Activated CD4-positive, CD25-positive, alpha-beta regulatory T cell treated with anti-CD3 and anti-CD28 coated beads, Interleukin-2, amount 50 U/mL, for 16 hours (primary cell): ENCODE measurements at regions not wholly inside any gene's neighbourhood (a gene's known extent, or its start where the extent isn't known, plus 50 kb on each side); places are given as distances from the start of the nearest gene placed in this dataset.
"Not testable (repeated sequence)": the region's sequence is repeated elsewhere in the genome, so short reads cannot be mapped to it uniquely, and the experiment has no call there.

ENCODE experiments used
- DNase-seq: peaks from one replicate; pipeline ENCODE4 v3.0.0-alpha.2; 2020; ENCODE audit warnings: low read depth, low spot score

- no peak for DNase-seq
These were observed 193.7 kb downstream of the OSTF1 start for GRCh38 chr9:75282047-75282446.

- DNase-seq: no peak
These were observed 201.0 kb downstream of the OSTF1 start for GRCh38 chr9:75289332-75289731.

DNA sequence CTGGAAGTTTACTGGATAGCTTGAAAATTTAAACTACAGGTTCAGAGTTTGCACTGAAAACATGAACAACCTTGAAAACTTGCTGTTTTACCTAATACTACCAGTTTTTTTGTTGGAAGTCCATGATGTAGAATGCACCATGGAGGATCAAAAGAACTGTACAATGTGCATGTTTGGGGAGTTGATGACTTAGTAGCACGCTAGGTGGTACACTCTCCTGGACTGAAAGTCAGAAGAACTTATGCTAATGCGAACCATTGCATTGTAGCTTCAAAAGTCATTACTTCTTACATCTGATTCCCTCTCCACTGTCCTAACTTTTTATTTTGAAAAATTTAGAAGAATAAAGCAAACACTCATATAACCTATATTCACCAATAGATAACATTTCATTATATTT lies 211.0 kb downstream of the OSTF1 start:
- no peak for DNase-seq

- DNase-seq: no peak
These were observed 245.3 kb downstream of the OSTF1 start for GRCh38 chr9:75333624-75334023.

GRCh38 chr9:75358846-75359245 lies 270.5 kb downstream of the OSTF1 start:
- no peak for DNase-seq

GRCh38 chr9:75359638-75360037 lies 271.3 kb downstream of the OSTF1 start:
- no peak for DNase-seq

DNA sequence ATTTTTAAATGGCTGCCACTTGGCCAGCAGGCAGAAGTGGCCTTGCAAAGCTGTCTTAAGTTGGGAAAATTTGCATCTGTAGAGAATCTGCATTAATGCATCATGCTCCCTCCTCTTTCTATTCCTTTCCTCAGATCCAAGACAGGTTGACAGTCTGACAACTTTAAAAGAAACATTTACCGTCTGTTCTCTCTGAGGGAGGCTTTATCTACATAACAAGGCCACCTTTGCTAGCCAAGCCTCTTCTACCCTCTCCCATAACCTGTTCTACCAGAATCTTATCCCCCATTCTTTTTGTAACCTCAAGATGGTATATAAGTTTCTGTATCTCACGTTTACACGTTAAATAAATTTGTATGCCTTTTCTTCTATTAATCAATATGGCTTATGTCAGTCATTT lies 271.9 kb downstream of the OSTF1 start:
- DNase-seq: no peak

DNA sequence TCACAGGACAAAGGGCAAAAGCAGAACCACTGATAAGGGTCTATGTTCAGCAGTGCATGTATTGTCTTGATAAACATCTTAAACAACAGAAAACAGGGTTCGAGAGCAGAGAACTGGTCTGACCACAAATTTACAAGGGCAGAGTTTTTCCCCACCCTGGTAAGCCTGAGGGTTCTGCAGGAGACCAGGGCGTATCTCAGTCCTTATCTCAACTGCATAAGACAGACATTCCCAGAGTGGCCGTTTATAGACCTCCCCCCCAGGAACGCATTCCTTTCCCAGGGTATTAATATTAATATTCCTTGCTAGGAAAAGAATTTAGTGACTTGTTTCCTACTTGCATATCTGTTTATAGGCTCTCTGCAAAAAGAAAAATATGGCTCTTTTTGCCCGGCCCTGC lies 274.1 kb downstream of the OSTF1 start:
- DNase-seq: not testable (repeated sequence)

GRCh38 chr9:75365196-75365595 lies 276.9 kb downstream of the OSTF1 start:
- no peak for DNase-seq

DNA sequence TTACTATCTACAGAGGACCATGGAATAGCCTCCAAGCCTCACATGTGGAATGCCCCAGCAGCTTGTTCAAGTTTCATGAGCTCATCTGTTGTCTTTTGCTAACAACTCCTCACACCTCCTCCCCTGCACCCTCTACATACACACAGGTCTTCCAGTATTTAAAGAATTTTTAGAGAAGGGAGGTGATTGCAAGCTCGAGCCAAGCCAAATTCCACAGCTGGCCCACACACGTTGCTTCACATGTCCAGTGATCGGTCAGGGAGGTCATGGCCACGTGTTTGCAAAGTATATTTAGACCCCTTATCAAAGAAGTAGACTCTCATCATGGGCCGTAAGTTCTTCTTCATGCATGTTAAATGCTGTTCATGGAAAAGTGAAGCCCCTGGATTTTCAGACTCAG lies 281.7 kb downstream of the OSTF1 start:
- no peak for DNase-seq

GRCh38 chr9:75372499-75373268 lies 284.4 kb downstream of the OSTF1 start:
- no peak for DNase-seq

DNA sequence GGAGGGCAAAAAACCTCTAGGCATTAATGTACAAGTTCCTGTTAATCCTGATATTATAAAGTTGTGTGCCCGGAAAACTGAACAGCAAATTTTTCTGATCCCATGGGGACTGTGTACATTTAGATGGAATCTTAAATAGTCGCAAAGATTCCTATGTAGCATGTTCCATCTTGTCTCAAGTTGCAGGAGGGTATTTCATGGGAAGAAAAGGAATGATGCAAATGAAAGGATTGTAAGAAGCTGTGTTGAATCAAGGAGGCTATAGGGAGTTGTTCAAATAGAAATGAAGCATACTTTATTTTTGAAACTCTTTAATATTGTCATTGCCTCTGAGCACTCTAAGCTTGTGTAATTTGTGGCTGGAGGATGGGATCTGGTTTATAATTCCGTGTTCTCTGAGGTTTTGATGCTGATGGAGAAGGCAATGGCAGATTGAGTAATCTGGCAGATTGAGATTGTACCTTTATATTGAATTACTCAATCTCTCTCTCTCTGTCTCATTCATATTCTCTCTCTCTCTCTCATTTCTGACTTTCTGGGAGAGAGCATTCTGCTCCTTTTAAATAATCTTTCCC lies 288.5 kb downstream of the OSTF1 start:
- DNase-seq: no peak

DNA sequence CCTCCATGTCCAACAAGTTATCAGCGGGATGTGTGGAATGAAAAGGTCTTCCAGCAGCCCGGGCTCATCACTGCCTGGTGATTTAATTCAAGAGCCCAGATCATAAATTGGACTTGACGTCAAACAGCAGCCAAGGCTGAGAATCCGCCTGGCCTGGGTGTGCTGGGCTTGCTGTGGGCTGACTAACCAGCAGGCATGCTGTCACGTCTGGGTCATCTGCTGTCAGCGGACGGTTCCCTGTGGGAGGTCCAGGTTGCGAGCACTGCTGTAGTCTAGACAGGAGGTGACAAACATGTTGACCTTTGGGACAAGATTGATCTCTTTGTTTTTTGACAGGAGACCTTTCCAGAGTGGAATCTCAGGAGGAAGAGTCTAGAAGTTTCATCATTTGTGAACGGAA lies 289.7 kb downstream of the OSTF1 start:
- no peak for DNase-seq

DNA sequence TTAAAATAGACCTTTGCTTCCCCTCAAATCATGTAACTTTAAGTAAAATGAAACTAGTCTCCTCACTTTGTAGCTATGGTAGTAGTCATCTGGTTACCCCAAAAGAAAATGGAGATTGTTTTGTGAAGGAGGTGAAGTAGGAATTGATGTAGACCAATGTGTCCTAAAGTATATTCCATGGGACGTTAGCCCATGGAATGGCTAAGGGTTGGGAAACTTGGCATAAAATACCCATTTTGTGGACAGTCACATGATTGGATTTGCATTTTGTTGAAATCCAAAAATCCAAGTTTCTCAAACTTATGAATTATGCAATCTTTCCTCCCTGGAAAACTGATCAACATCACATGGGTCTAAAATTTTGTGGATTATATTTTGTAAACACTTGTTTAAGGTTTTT lies 290.6 kb downstream of the OSTF1 start:
- DNase-seq: no peak

DNA sequence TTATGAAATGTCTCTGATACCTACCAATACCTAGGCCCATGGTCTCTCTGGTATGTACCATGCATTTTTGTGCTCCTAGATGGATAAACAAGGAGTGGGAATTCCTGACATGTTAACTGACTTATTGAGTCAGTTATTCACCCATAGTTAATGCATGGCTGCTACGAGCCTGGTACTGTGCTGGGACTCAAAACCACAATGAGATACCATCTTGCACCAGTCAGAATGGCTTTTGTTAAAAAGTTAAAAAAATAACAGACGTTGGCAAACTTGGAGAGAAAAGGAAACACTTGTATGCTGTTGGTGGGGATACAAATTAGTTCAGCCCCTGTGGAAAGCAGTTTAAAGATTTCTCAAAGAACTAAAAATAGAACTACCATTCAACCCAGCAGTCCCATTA lies 293.8 kb downstream of the OSTF1 start:
- no peak for DNase-seq

DNA sequence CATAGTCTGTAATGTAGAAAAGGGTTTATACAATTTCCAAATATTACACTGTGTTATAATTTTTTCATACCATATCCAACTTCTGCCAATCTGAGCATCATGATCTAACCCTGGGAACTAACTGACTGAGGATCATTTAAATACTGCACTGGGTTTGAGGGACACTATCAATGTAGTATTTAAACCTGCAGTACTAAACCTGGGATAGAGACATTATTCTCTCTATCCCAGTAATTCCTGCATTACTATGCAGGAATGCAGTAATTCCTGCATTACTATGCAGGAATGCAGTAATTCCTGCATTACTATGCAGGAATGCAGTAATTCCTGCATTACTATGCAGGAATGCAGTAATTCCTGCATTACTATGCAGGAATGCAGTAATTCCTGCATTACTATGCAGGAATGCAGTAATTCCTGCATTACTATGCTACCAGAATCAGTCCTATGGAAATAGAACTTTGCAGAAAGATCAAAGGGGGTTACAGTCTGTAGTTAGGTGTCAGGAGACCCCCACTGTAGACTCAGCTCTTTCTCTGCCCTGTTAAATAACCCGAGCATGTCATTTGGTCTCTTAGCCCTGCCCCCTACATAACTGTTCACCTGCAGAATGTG lies 295.2 kb downstream of the OSTF1 start:
- not testable (repeated sequence) for DNase-seq

DNA sequence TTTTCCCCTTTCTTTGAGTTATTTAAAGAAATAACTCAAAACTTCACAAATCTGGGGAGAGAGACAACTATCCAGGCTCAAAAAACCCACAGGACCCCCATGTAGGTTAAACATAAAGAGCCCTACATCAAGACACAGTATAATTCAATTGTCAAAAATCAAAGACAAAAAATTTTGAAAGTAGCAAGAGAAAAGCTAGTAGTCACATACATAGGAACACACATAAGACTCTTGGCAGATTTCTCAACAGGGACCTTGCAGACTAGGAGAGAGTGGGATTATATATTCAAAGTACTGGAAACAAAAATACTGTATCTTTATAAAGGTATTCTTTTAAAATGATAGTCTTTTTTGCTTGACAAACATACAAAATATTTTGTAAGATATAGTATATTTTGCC lies 296.9 kb downstream of the OSTF1 start:
- no peak for DNase-seq

DNA sequence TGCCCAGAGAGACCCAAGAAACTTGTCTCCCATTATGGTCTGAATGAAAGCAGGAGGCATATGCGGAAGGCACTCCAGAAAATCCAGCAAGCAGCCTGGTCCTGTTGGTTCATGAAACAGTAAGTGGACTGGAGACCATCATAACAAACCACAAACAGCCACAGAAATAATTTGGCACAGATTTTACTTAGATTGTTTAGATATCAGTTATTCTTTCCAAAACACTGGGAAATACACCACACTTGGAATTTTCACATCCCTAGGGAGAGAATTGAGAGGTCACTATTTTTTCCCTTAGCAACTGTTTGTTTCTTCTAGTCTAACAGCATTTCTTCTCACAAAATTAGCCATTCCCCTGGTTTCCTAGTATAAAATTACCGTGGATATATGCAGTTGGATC lies 300.8 kb downstream of the OSTF1 start:
- DNase-seq: no peak

GRCh38 chr9:75390951-75391350 lies 302.6 kb downstream of the OSTF1 start:
- no peak for DNase-seq

DNA sequence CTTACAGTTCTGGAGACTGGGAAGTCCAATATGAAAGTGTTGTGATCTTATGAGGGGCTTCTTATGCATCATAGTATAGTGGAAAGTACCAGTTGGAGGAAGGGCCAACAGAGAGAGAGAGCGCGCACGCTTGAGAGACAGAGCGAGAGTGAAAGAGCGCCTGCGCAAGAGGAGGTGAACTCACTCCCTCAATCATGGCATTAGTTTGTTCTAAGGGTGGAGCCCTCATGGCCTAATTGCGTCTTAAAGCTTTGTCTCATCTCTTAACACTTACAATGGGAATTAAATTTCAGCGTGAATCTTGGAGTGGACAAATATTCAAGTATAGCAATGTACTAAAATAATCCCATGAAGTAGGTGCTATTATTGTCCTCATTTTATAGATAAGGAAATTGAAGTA lies 303.2 kb downstream of the OSTF1 start:
- DNase-seq: no peak

GRCh38 chr9:75395336-75395735 lies 307.0 kb downstream of the OSTF1 start:
- no peak for DNase-seq

DNA sequence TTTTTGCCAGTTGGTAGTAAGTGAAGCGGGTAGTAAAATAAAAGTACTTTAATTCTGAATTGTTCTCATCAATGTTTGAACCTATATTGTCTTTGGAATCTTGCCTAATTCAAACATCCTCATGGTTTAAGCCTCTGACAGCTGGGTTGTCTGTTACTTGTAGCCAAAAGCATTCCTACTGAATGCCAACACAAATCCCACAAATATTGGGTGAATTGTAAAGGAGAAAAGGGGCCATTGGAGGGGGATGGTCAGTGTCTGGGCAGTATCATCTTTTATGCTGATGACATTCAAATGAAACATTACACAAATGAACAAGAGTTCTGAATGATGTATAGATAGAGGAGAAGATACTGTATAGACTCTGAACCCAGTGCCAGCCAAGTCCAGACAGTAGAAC lies 309.5 kb downstream of the OSTF1 start:
- DNase-seq: no peak

DNA sequence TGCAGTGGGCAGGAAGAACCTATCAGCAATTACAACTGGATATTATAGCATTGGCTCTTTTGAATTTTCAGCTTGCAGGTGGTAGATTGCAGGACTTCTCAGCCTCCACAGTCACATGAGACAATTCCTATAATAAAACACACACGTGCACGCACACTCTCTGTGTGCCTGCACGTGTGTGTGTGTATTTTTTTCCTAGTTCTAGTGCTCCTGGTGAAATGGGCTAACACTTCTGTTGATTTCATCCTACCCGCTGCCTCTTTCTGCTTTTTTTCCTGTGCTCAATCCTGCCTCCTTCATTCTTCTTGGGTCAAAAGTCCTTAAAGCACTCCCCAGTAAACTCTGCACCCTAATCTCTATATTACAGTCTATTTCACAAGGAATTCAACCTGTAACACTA lies 320.1 kb downstream of the OSTF1 start:
- no peak for DNase-seq
